Osteocyte (in vitro differentiated cells): ENCODE measurements at regions not wholly inside any gene's neighbourhood (a gene's known extent, or its start where the extent isn't known, plus 50 kb on each side); places are given as distances from the start of the nearest gene placed in this dataset.

Experiments
- DNase-seq: peaks from one replicate; pipeline ENCODE4 v3.0.0; 2021; ENCODE audit warnings: mixed read lengths; ENCODE audit not compliant: unreplicated experiment; ENCODE audit errors: extremely low spot score
- H3K27ac Mint-ChIP-seq: one replicate; pipeline ENCODE4 v1.8.0; 2021; ENCODE audit warnings: mild to moderate bottlenecking, mixed read lengths; ENCODE audit not compliant: unreplicated experiment
- H3K27me3 Mint-ChIP-seq: one replicate; pipeline ENCODE4 v1.8.0; 2021; ENCODE audit warnings: mixed read lengths; ENCODE audit not compliant: unreplicated experiment
- H3K36me3 Mint-ChIP-seq: one replicate; pipeline ENCODE4 v1.8.0; 2021; ENCODE audit warnings: mixed read lengths; ENCODE audit not compliant: unreplicated experiment
- H3K4me1 Mint-ChIP-seq: one replicate; pipeline ENCODE4 v1.8.0; 2021; ENCODE audit warnings: mixed read lengths; ENCODE audit not compliant: unreplicated experiment
- H3K4me3 Mint-ChIP-seq: one replicate; pipeline ENCODE4 v1.8.0; 2021; ENCODE audit warnings: mild to moderate bottlenecking, moderate library complexity, mixed read lengths; ENCODE audit not compliant: unreplicated experiment
- H3K9me3 Mint-ChIP-seq: one replicate; pipeline ENCODE4 v1.8.0; 2021; ENCODE audit warnings: mixed read lengths; ENCODE audit not compliant: unreplicated experiment
- TF ChIP-seq, protein P1 (sequence below): fragments of 200-600 bp; sonication (generic); IDR thresholded peaks from 2 replicates; pipeline ENCODE4 v1.5.0; 2021; ENCODE audit warnings: antibody characterized with exemption, mild to moderate bottlenecking, moderate library complexity

DNA sequence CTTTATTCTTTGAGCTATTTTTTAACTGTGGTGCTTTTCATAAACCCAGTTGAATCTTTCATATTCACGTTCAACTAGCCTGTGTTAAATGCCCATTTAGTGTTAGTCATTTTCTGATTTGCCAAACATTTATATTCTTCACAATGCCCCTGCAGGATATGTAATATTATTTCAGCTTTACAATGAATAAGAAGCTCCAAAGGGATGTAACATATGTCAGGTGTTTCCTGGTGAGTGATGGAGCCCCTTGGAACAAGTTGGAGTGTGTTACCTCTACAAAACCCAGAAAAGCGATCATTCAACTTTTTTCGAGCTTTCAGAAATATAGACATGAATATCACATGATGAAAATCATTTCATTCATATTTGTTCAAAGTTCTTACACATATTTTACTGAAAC is 471.0 kb upstream of the CDH2 start:
- Mint-ChIP-seq H3K4me1 (peaks cover 5% of the 10 kb centered on the region), H3K36me3 (no peaks in the 10 kb centered on the region), H3K4me3 (no peak overlapping the region), H3K27ac (no peak overlapping the region), H3K27me3 (peaks cover 19% of the 10 kb centered on the region), H3K9me3 (no peaks in the 10 kb centered on the region)
- DNase-seq: no peak
- TF ChIP-seq, protein P1, sequence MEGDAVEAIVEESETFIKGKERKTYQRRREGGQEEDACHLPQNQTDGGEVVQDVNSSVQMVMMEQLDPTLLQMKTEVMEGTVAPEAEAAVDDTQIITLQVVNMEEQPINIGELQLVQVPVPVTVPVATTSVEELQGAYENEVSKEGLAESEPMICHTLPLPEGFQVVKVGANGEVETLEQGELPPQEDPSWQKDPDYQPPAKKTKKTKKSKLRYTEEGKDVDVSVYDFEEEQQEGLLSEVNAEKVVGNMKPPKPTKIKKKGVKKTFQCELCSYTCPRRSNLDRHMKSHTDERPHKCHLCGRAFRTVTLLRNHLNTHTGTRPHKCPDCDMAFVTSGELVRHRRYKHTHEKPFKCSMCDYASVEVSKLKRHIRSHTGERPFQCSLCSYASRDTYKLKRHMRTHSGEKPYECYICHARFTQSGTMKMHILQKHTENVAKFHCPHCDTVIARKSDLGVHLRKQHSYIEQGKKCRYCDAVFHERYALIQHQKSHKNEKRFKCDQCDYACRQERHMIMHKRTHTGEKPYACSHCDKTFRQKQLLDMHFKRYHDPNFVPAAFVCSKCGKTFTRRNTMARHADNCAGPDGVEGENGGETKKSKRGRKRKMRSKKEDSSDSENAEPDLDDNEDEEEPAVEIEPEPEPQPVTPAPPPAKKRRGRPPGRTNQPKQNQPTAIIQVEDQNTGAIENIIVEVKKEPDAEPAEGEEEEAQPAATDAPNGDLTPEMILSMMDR: no peak

DNA sequence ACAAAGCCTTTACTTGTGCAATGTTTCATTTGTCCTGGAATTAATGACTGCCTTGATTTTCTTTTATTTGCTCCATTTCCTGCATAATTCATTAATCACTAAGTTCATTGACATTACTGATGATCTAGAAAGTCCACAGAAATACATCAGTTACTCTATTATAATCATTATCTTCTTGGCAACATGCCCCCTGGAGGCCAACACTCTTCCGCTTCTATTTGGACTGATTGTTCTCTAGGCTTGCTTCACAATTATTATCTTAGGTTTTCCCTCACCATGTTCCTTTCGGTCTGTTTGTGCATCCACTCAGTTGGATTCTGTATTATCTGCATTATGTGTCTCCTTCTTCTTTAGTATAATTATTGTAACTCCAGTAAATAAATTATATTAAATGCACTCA is 461.0 kb upstream of the CDH2 start:
- no peaks in the 10 kb centered on the region for H3K4me1 Mint-ChIP-seq
- H3K27ac Mint-ChIP-seq: no peak overlapping the region
- no peak overlapping the region for H3K4me3 Mint-ChIP-seq
- H3K9me3 Mint-ChIP-seq: peaks cover 5% of the 10 kb centered on the region
- H3K27me3 Mint-ChIP-seq: peaks cover 18% of the 10 kb centered on the region
- TF ChIP-seq, protein P1: no peak
- DNase-seq: no peak
- H3K36me3 Mint-ChIP-seq: no peaks in the 10 kb centered on the region

DNA sequence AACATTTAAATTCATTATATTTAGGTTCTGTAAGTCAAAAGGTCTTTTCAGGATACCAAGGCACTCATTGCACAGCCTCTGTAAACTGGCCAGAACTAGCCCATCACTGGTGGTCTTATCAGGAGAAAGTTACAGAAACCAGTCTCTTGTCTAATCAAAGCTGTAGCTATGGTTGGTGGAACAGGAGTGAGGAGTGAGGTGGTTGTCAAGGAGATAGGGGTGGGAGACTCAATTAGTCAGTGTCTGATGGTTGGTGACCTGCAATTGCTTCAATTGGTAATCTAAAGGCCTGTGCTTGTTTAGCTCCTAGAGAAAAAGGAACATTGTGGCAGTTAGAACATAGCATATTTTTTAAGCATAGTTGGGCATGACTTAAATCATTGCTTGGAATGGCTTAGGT is 458.6 kb upstream of the CDH2 start:
- TF ChIP-seq, protein P1: no peak
- Mint-ChIP-seq H3K4me3 (no peak overlapping the region), H3K4me1 (no peaks in the 10 kb centered on the region), H3K9me3 (peaks cover 5% of the 10 kb centered on the region), H3K27me3 (peaks cover 8% of the 10 kb centered on the region), H3K36me3 (no peaks in the 10 kb centered on the region), H3K27ac (no peak overlapping the region)
- DNase-seq: no peak

DNA sequence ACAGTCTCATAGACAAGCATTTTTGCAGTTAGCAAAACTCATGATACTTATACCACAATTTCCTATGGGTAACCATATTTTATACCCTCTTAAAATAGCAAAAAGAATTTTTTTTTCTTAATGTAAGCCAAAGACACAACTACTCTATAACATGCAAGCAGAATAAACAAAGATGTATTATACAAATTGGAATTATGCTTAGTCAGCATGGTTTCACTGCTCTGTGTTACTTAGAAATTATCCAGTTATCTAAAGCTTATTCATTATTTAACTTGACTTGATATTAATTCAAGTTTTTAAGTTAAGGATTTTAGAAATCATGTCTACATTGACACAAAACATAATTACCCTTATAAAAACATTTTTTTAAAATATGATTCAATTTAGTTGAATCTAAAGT is 449.8 kb upstream of the CDH2 start:
- H3K36me3 Mint-ChIP-seq: no peaks in the 10 kb centered on the region
- TF ChIP-seq, protein P1: no peak
- no peaks in the 10 kb centered on the region for H3K4me1 Mint-ChIP-seq
- H3K4me3 Mint-ChIP-seq: no peak overlapping the region
- no peak overlapping the region for H3K27ac Mint-ChIP-seq
- H3K9me3 Mint-ChIP-seq: no peaks in the 10 kb centered on the region
- no peak for DNase-seq
- H3K27me3 Mint-ChIP-seq: peaks cover 6% of the 10 kb centered on the region

DNA sequence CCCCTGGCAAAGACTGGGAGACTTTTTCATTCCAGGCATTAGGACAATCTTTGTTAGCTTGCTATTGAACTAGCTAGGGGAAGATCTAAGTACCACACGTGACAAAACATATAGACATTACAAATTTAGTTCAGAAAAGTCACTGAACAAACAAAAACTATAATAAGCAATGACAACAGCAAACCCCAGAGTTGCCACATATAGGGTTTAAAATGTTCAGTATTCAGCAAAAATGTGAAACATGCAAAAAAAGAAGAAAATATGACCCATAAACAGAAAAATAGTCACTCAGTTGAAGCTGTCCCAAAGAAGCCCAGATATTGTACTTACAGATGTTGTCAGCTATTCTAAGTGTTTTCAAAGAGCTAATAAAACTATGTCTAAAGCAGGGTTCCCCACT is 431.1 kb upstream of the CDH2 start:
- DNase-seq: no peak
- Mint-ChIP-seq H3K9me3 (peaks cover 5% of the 10 kb centered on the region), H3K4me3 (no peak overlapping the region), H3K27ac (no peak overlapping the region), H3K27me3 (no peaks in the 10 kb centered on the region), H3K36me3 (no peaks in the 10 kb centered on the region), H3K4me1 (peaks cover 8% of the 10 kb centered on the region)
- TF ChIP-seq, protein P1: no peak
